ENCODE measurements at regions not wholly inside any gene's neighbourhood (a gene's known extent, or its start where the extent isn't known, plus 50 kb on each side); places are given as distances from the start of the nearest gene placed in this dataset.

GRCh38 chr12:19924360-19924759 lies 444.0 kb upstream of the PDE3A start:
- TF ChIP-seq, protein P1, sequence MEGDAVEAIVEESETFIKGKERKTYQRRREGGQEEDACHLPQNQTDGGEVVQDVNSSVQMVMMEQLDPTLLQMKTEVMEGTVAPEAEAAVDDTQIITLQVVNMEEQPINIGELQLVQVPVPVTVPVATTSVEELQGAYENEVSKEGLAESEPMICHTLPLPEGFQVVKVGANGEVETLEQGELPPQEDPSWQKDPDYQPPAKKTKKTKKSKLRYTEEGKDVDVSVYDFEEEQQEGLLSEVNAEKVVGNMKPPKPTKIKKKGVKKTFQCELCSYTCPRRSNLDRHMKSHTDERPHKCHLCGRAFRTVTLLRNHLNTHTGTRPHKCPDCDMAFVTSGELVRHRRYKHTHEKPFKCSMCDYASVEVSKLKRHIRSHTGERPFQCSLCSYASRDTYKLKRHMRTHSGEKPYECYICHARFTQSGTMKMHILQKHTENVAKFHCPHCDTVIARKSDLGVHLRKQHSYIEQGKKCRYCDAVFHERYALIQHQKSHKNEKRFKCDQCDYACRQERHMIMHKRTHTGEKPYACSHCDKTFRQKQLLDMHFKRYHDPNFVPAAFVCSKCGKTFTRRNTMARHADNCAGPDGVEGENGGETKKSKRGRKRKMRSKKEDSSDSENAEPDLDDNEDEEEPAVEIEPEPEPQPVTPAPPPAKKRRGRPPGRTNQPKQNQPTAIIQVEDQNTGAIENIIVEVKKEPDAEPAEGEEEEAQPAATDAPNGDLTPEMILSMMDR (IDR thresholded peaks at IDR 0.05) = no peak
- TF ChIP-seq POLR2A (IDR thresholded peaks at IDR 0.05) = no peak

Measured in heart left ventricle (tissue), 13 donors.